ENCODE measurements at regions not wholly inside any gene's neighbourhood (a gene's known extent, or its start where the extent isn't known, plus 50 kb on each side); places are given as distances from the start of the nearest gene placed in this dataset.

DNA sequence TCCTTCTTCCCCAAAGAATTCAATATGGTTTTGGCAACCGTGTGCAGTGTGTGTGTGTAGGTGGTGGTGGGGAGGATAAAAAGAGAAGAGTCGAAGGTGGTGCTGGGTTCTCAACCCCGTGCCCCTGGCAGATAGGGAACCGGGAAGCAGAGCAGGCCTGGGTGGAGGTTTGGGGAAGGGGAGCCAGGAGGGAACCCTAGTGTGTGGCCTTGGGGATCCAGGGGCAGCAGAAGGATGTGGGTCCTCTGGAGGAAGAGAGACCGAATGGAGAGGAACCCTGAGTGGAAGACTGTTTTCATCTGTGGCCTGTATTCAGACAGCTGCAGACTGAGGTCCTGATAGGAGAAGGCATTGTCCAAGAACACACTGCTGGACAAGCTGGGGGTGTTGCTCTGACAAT is 73.3 kb upstream of the B3GAT1 start:
- TF ChIP-seq CTCF (IDR thresholded peaks at IDR 0.05) (no peak), POLR2A (IDR thresholded peaks at IDR 0.05) (no peak)

All from uterus (tissue), 2 donors.